HEK293T (cell line): ENCODE measurements at regions not wholly inside any gene's neighbourhood (a gene's known extent, or its start where the extent isn't known, plus 50 kb on each side); places are given as distances from the start of the nearest gene placed in this dataset.

Source experiments
- CTCF ChIA-PET: fragments of 350-600 bp; formaldehyde crosslinking; extraction: SDS; loops from one replicate; lab custom pipeline; 2021; ENCODE audit warnings: antibody characterized with exemption, inconsistent platforms; lab: Yijun Ruan, JAX
- POLR2A ChIA-PET: fragments of 350-600 bp; formaldehyde crosslinking; extraction: SDS; loops from one replicate; lab custom pipeline; 2020; ENCODE audit warnings: antibody characterized with exemption, inconsistent platforms; lab: Yijun Ruan, JAX
- DNase-seq: peaks from one replicate; pipeline ENCODE4 v3.0.0; 2012; ENCODE audit warnings: mixed read lengths; ENCODE audit errors: extremely low spot score
- ARNT ChIP-seq: fragments of 450-650 bp; IDR thresholded peaks from 2 replicates; pipeline ENCODE4 v1.6.1; 2017; ENCODE audit warnings: mild to moderate bottlenecking
- BHLHE40 ChIP-seq: fragments of 450-650 bp; IDR thresholded peaks from 2 replicates; pipeline ENCODE4 v1.6.1; 2016; ENCODE audit warnings: mild to moderate bottlenecking, moderate library complexity, borderline replicate concordance
- CTBP1 ChIP-seq: fragments of 450-650 bp; IDR thresholded peaks from 2 replicates; pipeline ENCODE4 v1.6.1; 2016; ENCODE audit warnings: borderline replicate concordance
- ELF4 ChIP-seq: fragments of 450-650 bp; IDR thresholded peaks from 2 replicates; pipeline ENCODE4 v1.6.1; 2017; ENCODE audit warnings: antibody characterized with exemption
- FOXA1 ChIP-seq: fragments of 450-650 bp; IDR thresholded peaks from 2 replicates; pipeline ENCODE4 v1.6.1; 2016; ENCODE audit warnings: mild to moderate bottlenecking
- FOXK2 ChIP-seq: fragments of 450-650 bp; IDR thresholded peaks from 2 replicates; pipeline ENCODE4 v1.6.1; 2016; ENCODE audit warnings: mild to moderate bottlenecking
- FOXM1 ChIP-seq: fragments of 450-650 bp; IDR thresholded peaks from 2 replicates; pipeline ENCODE4 v1.6.1; 2017; ENCODE audit warnings: mild to moderate bottlenecking, borderline replicate concordance
- HDGF ChIP-seq: fragments of 450-650 bp; IDR thresholded peaks from 2 replicates; pipeline ENCODE4 v1.6.1; 2017; ENCODE audit warnings: antibody characterized with exemption, borderline replicate concordance
- L3MBTL2 ChIP-seq: fragments of 450-650 bp; conservative IDR thresholded peaks from 2 replicates; pipeline ENCODE4 v1.6.1; 2016; ENCODE audit warnings: mild to moderate bottlenecking
- LEF1 ChIP-seq: fragments of 450-650 bp; IDR thresholded peaks from 2 replicates; pipeline ENCODE4 v1.6.1; 2017; ENCODE audit warnings: mild to moderate bottlenecking, borderline replicate concordance
- NFRKB ChIP-seq: fragments of 450-650 bp; IDR thresholded peaks from 2 replicates; pipeline ENCODE4 v1.6.1; 2016; ENCODE audit warnings: mild to moderate bottlenecking, moderate library complexity
- PKNOX1 ChIP-seq: fragments of 450-650 bp; IDR thresholded peaks from 2 replicates; pipeline ENCODE4 v1.6.1; 2016
- SP1 ChIP-seq: fragments of 450-650 bp; IDR thresholded peaks from 2 replicates; pipeline ENCODE4 v1.6.1; 2017
- SUZ12 ChIP-seq: fragments of 450-650 bp; IDR thresholded peaks from 2 replicates; pipeline ENCODE4 v1.6.1; 2016; ENCODE audit warnings: mild to moderate bottlenecking
- TARDBP ChIP-seq: fragments of 450-650 bp; IDR thresholded peaks from 2 replicates; pipeline ENCODE4 v1.6.1; 2016
- ZNF384 ChIP-seq: fragments of 450-650 bp; IDR thresholded peaks from 2 replicates; pipeline ENCODE4 v1.6.1; 2016

GRCh38 chr2:150917961-150918713, 343.5 kb downstream of the RBM43 start:
- CTCF ChIA-PET, result no interaction called here
- no peak for DNase-seq
- POLR2A ChIA-PET, result no interaction called here
- TF ChIP-seq SUZ12 (no peak), NFRKB (no peak), ELF4 (no peak), FOXK2 (no peak), CTBP1 (no peak), TARDBP (no peak), PKNOX1 (no peak), LEF1 (no peak)

GRCh38 chr2:150916467-150917396, 344.9 kb downstream of the RBM43 start:
- ChIA-PET POLR2A (no interaction called here), CTCF (no interaction called here)
- no peak for DNase-seq
- TF ChIP-seq FOXM1, result no peak
- no peak for TF ChIP-seq ARNT
- no peak for TF ChIP-seq ELF4
- no peak for TF ChIP-seq LEF1
- no peak for TF ChIP-seq SP1
- no peak for TF ChIP-seq L3MBTL2
- no peak for TF ChIP-seq FOXA1
- TF ChIP-seq ZNF384, result no peak
- no peak for TF ChIP-seq NFRKB
- no peak for TF ChIP-seq BHLHE40
- no peak for TF ChIP-seq HDGF
- TF ChIP-seq SUZ12, result no peak
- TF ChIP-seq CTBP1, result no peak
- TF ChIP-seq FOXK2, result no peak
- no peak for TF ChIP-seq PKNOX1

- no peak for DNase-seq
- ChIA-PET CTCF (interaction anchor here (0.7 kb wide), 1 partner anchor 145 kb away, joined by 4 read pairs; no protein-coding TSS in a partner anchor), POLR2A (no interaction called here)
- TF ChIP-seq SUZ12, result no peak
- TF ChIP-seq ELF4, result no peak
- no peak for TF ChIP-seq LEF1
- TF ChIP-seq L3MBTL2, result no peak
- no peak for TF ChIP-seq CTBP1
These were observed 349.8 kb downstream of the RBM43 start for GRCh38 chr2:150911766-150912280.

GRCh38 chr2:150909613-150910012, 352.1 kb downstream of the RBM43 start:
- POLR2A ChIA-PET, result no interaction called here
- DNase-seq, result no peak
- CTCF ChIA-PET, result no interaction called here
- TF ChIP-seq TARDBP (no peak), CTBP1 (no peak), L3MBTL2 (no peak)

GRCh38 chr2:150909090-150909489, 352.6 kb downstream of the RBM43 start:
- no peak for TF ChIP-seq FOXA1
- TF ChIP-seq ARNT, result no peak
- no peak for TF ChIP-seq ELF4
- no peak for TF ChIP-seq FOXK2
- no peak for TF ChIP-seq ZNF384
- no peak for TF ChIP-seq SP1
- TF ChIP-seq BHLHE40, result no peak
- POLR2A ChIA-PET, result no interaction called here
- CTCF ChIA-PET, result interaction anchor here (0.6 kb wide), 1 partner anchor 24 kb away, joined by 3 read pairs; no protein-coding TSS in a partner anchor
- DNase-seq, result no peak

GRCh38 chr2:150907466-150907865, 354.2 kb downstream of the RBM43 start:
- no peak for TF ChIP-seq FOXA1
- no peak for TF ChIP-seq SP1
- TF ChIP-seq ELF4, result no peak
- no peak for TF ChIP-seq NFRKB
- no peak for TF ChIP-seq L3MBTL2
- no peak for TF ChIP-seq LEF1
- no peak for TF ChIP-seq BHLHE40
- no peak for TF ChIP-seq ZNF384
- TF ChIP-seq HDGF, result no peak
- TF ChIP-seq FOXK2, result no peak
- TF ChIP-seq SUZ12, result no peak
- CTCF ChIA-PET, result interaction anchor here (1.2 kb wide), 1 partner anchor 18 kb away, joined by 3 read pairs; no protein-coding TSS in a partner anchor

More at GRCh38 chr2:150907466-150907865, 354.2 kb downstream of the RBM43 start:
- POLR2A ChIA-PET, result no interaction called here
- DNase-seq, result no peak
